CD4-positive, alpha-beta T cell treated with Interleukin-17A for 4 hours (primary cell): ENCODE measurements at regions not wholly inside any gene's neighbourhood (a gene's known extent, or its start where the extent isn't known, plus 50 kb on each side); places are given as distances from the start of the nearest gene placed in this dataset.
"Not testable (repeated sequence)": the region's sequence is repeated elsewhere in the genome, so short reads cannot be mapped to it uniquely, and the experiment has no call there.

Experiments
- DNase-seq: peaks from one replicate; pipeline ENCODE4 v3.0.0-alpha.2; 2020; ENCODE audit warnings: mixed read lengths

GRCh38 chr14:53242898-53243297, 89.8 kb upstream of the DDHD1 start:
- DNase-seq, result not testable (repeated sequence)

GRCh38 chr14:53237488-53237887, 84.4 kb upstream of the DDHD1 start:
- DNase-seq, result no peak

GRCh38 chr14:53236708-53237107, 83.6 kb upstream of the DDHD1 start:
- DNase-seq, result no peak

GRCh38 chr14:53231171-53231570, 78.0 kb upstream of the DDHD1 start:
- no peak for DNase-seq

- no peak for DNase-seq
These were observed 75.8 kb upstream of the DDHD1 start for GRCh38 chr14:53228966-53229365.

- DNase-seq, result no peak
These were observed 74.1 kb upstream of the DDHD1 start for GRCh38 chr14:53227154-53227718.

- no peak for DNase-seq
These were observed 73.4 kb upstream of the DDHD1 start for GRCh38 chr14:53226553-53226952.

GRCh38 chr14:53220914-53221313, 67.8 kb upstream of the DDHD1 start:
- DNase-seq, result no peak

- DNase-seq, result no peak
These were observed 65.0 kb upstream of the DDHD1 start for GRCh38 chr14:53218161-53218560.

GRCh38 chr14:53217316-53217994, 64.3 kb upstream of the DDHD1 start:
- DNase-seq, result peak; percentile 73

- DNase-seq, result not testable (repeated sequence)
These were observed 63.8 kb upstream of the DDHD1 start for GRCh38 chr14:53216955-53217315.

- DNase-seq, result not testable (repeated sequence)
These were observed 63.4 kb upstream of the DDHD1 start for GRCh38 chr14:53216478-53216877.

GRCh38 chr14:53215101-53215500, 62.0 kb upstream of the DDHD1 start:
- DNase-seq, result no peak

GRCh38 chr14:53214384-53214783, 61.3 kb upstream of the DDHD1 start:
- DNase-seq, result no peak

- no peak for DNase-seq
These were observed 60.6 kb upstream of the DDHD1 start for GRCh38 chr14:53213761-53214160.

- no peak for DNase-seq
These were observed 56.2 kb upstream of the DDHD1 start for GRCh38 chr14:53209370-53209769.
